Right lobe of liver (tissue), 4 donors: ENCODE measurements at regions not wholly inside any gene's neighbourhood (a gene's known extent, or its start where the extent isn't known, plus 50 kb on each side); places are given as distances from the start of the nearest gene placed in this dataset.

Experiments used
- CTCF ChIP-seq, 4 donors: fragments of 200-600 bp in 3 of 4; fragments of 450-650 bp in 1 of 4; IDR thresholded peaks; one replicate each; pipeline versions ENCODE4 v1.5.1 to v1.8.0; 2016 to 2022; ENCODE audit warnings: antibody characterized with exemption in 4 of 4, mild to moderate bottlenecking in 2 of 4
- POLR2A ChIP-seq: fragments of 450-650 bp; IDR thresholded peaks from one replicate; pipeline ENCODE4 v1.6.1; 2017; ENCODE audit warnings: antibody characterized with exemption, mild to moderate bottlenecking
- donor health status: DM: no; HTN: no; CAD: no.
- donor health status: DM: no; HTN: no; CAD: no.
- donor health status: DM: no; HTN: yes; CAD: no.

GRCh38 chr5:155353231-155353630 is 339.7 kb downstream of the KIF4B start:
- no peak for TF ChIP-seq POLR2A
- TF ChIP-seq CTCF (IDR thresholded peaks at IDR 0.05): no peak
